HG03469 (cell line): ENCODE measurements at regions not wholly inside any gene's neighbourhood (a gene's known extent, or its start where the extent isn't known, plus 50 kb on each side); places are given as distances from the start of the nearest gene placed in this dataset.

ENCODE experiments used
- ATAC-seq: cut with Tn5 transposase; IDR thresholded peaks from one replicate; pipeline ENCODE4 v1.9.1; 2021; ENCODE audit warnings: mild to moderate bottlenecking, moderate library complexity, moderate number of reproducible peaks; ENCODE audit not compliant: unreplicated experiment

- no peak for ATAC-seq
These were observed 721.1 kb downstream of the QKI start for GRCh38 chr6:164135511-164136132.

GRCh38 chr6:164133095-164133494 is 718.6 kb downstream of the QKI start:
- no peak for ATAC-seq

- ATAC-seq = no peak
These were observed 716.1 kb downstream of the QKI start for GRCh38 chr6:164130585-164130984.

GRCh38 chr6:164130151-164130550 is 715.6 kb downstream of the QKI start:
- no peak for ATAC-seq

GRCh38 chr6:164129218-164129617 is 714.7 kb downstream of the QKI start:
- ATAC-seq = no peak

GRCh38 chr6:164128101-164128500 is 713.6 kb downstream of the QKI start:
- no peak for ATAC-seq

GRCh38 chr6:164124986-164125385 is 710.5 kb downstream of the QKI start:
- ATAC-seq = no peak

GRCh38 chr6:164124473-164124872 is 710.0 kb downstream of the QKI start:
- no peak for ATAC-seq

GRCh38 chr6:164122109-164122508 is 707.6 kb downstream of the QKI start:
- no peak for ATAC-seq

GRCh38 chr6:164121527-164121926 is 707.0 kb downstream of the QKI start:
- no peak for ATAC-seq

GRCh38 chr6:164114651-164115050 is 700.1 kb downstream of the QKI start:
- no peak for ATAC-seq

GRCh38 chr6:164114051-164114450 is 699.5 kb downstream of the QKI start:
- ATAC-seq = no peak

GRCh38 chr6:164113637-164114036 is 699.1 kb downstream of the QKI start:
- no peak for ATAC-seq

GRCh38 chr6:164109770-164110140 is 695.2 kb downstream of the QKI start:
- ATAC-seq = no peak

GRCh38 chr6:164108869-164109769 is 694.6 kb downstream of the QKI start:
- no peak for ATAC-seq

- no peak for ATAC-seq
These were observed 693.6 kb downstream of the QKI start for GRCh38 chr6:164108092-164108491.

- no peak for ATAC-seq
These were observed 692.9 kb downstream of the QKI start for GRCh38 chr6:164107297-164107995.

GRCh38 chr6:164106345-164106769 is 691.8 kb downstream of the QKI start:
- ATAC-seq = no peak

GRCh38 chr6:164105705-164106104 is 691.2 kb downstream of the QKI start:
- no peak for ATAC-seq

- ATAC-seq = no peak
These were observed 689.9 kb downstream of the QKI start for GRCh38 chr6:164104432-164104831.

GRCh38 chr6:164102693-164103092 is 688.2 kb downstream of the QKI start:
- no peak for ATAC-seq

- ATAC-seq = no peak
These were observed 687.3 kb downstream of the QKI start for GRCh38 chr6:164101859-164102258.
